Caco-2 (cell line): ENCODE measurements at regions not wholly inside any gene's neighbourhood (a gene's known extent, or its start where the extent isn't known, plus 50 kb on each side); places are given as distances from the start of the nearest gene placed in this dataset.

Experiments used
- BruUV-seq: library from RNA; stranded (reverse); fragments of 400-500 nt; replicated peaks from 2 replicates; lab custom pipeline; 2021; lab: Mats Ljungman, UMichigan
- CTCF ChIA-PET: fragments of 300-600 bp; sonication (Branson Sonifier 250); formaldehyde crosslinking; loops from one replicate; lab custom pipeline; 2022; ENCODE audit warnings: antibody characterized with exemption; lab: Charles Lee
- POLR2A ChIA-PET: fragments of 300-600 bp; sonication (Branson Sonifier 250); formaldehyde crosslinking; loops from one replicate; lab custom pipeline; 2022; ENCODE audit warnings: antibody characterized with exemption; lab: Charles Lee
- DNase-seq, 2 experiments: peaks; one replicate each; pipeline versions ENCODE4 v3.0.0 to v3.0.0-alpha.2; 2020 to 2022
- H3K27me3 ChIP-seq: replicated peaks from 2 replicates; pipeline ENCODE4 v1.6.0; 2011; ENCODE audit warnings: low read length; ENCODE audit not compliant: control insufficient read depth, insufficient read depth
- H3K36me3 ChIP-seq: 2 replicates; pipeline ENCODE4 v1.5.1; 2011; ENCODE audit warnings: low read length; ENCODE audit not compliant: control insufficient read depth, insufficient read depth
- H3K4me1 ChIP-seq: fragments of 250-450 bp; sonication (Bioruptor Pico); 2 replicates; pipeline ENCODE4 v1.5.1; 2020; ENCODE audit warnings: mild to moderate bottlenecking
- H3K4me3 ChIP-seq: 2 replicates; pipeline ENCODE4 v1.5.1; 2011; ENCODE audit warnings: low read depth, mild to moderate bottlenecking, control low read depth, low read length
- H3K9me3 ChIP-seq: fragments of 250-450 bp; sonication (Bioruptor Pico); 2 replicates; pipeline ENCODE4 v1.5.1; 2020; ENCODE audit warnings: mild to moderate bottlenecking, moderate library complexity
- H3K27ac Mint-ChIP-seq: one replicate; pipeline ENCODE4 v1.8.0; 2022; ENCODE audit warnings: mixed read lengths; ENCODE audit not compliant: unreplicated experiment
- H3K27me3 Mint-ChIP-seq: one replicate; pipeline ENCODE4 v1.8.0; 2022; ENCODE audit warnings: mixed read lengths; ENCODE audit not compliant: insufficient read depth, unreplicated experiment
- H3K36me3 Mint-ChIP-seq: one replicate; pipeline ENCODE4 v1.8.0; 2022; ENCODE audit warnings: mild to moderate bottlenecking, mixed read lengths; ENCODE audit not compliant: insufficient read depth, unreplicated experiment
- H3K4me1 Mint-ChIP-seq: one replicate; pipeline ENCODE4 v1.8.0; 2022; ENCODE audit warnings: low read depth, mixed read lengths; ENCODE audit not compliant: unreplicated experiment
- H3K4me3 Mint-ChIP-seq: one replicate; pipeline ENCODE4 v1.8.0; 2022; ENCODE audit warnings: mild to moderate bottlenecking, moderate library complexity, mixed read lengths; ENCODE audit not compliant: unreplicated experiment
- H3K9me3 Mint-ChIP-seq: one replicate; pipeline ENCODE4 v1.8.0; 2022; ENCODE audit warnings: mixed read lengths; ENCODE audit not compliant: unreplicated experiment
- intact Hi-C: fragments of 100-400 bp; cut with micrococcal nuclease; formaldehyde crosslinking; loops from one replicate; pipeline ENCODE4 v1.10.0; 2022; ENCODE audit not compliant: unreplicated experiment
- TF ChIP-seq, protein P1 (sequence below), 2 experiments: fragments of 200-600 bp in 1 of 2; IDR thresholded peaks; 1 replicate in 1 of 2; 2 replicates in 1 of 2; pipeline versions ENCODE4 v1.5.1 to v1.8.0; 2011 to 2022; ENCODE audit warnings: antibody characterized with exemption in 1 of 2, control low read depth in 1 of 2, inconsistent platforms in 1 of 2, low read depth in 1 of 2, low read length in 1 of 2, mild to moderate bottlenecking in 1 of 2, moderate library complexity in 1 of 2; ENCODE audit not compliant: insufficient read depth in 1 of 2, severe bottlenecking in 1 of 2, unreplicated experiment in 1 of 2

DNA sequence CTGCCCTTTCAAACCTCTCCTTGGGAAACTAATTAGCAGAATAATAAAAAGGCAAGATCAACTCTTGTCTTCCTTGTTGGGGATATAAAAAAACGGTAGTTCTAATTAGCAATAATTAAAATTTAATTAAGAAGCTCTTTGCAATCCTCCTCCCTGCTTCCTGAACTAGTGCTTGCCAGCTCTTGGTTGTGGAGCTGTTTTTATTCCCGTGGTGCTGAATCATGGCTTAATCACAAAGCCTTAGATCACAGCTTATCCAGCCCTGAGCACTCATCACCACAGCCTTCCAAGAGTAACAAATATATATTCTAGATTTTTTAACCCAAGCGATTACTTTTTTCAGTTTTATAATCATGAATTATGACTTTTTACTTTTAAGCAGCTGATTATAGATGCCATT, 63.2 kb upstream of the INSM2 start:
- POLR2A ChIA-PET = no interaction called here
- H3K4me1 Mint-ChIP-seq = no peaks in the 10 kb centered on the region
- TF ChIP-seq, protein P1, sequence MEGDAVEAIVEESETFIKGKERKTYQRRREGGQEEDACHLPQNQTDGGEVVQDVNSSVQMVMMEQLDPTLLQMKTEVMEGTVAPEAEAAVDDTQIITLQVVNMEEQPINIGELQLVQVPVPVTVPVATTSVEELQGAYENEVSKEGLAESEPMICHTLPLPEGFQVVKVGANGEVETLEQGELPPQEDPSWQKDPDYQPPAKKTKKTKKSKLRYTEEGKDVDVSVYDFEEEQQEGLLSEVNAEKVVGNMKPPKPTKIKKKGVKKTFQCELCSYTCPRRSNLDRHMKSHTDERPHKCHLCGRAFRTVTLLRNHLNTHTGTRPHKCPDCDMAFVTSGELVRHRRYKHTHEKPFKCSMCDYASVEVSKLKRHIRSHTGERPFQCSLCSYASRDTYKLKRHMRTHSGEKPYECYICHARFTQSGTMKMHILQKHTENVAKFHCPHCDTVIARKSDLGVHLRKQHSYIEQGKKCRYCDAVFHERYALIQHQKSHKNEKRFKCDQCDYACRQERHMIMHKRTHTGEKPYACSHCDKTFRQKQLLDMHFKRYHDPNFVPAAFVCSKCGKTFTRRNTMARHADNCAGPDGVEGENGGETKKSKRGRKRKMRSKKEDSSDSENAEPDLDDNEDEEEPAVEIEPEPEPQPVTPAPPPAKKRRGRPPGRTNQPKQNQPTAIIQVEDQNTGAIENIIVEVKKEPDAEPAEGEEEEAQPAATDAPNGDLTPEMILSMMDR (IDR thresholded peaks at IDR 0.05; ENCODE audit: insufficient read depth in 1 of 2, low read depth in 1 of 2, low read length in 1 of 2, severe bottlenecking in 1 of 2, unreplicated experiment in 1 of 2) = no peak
- Histone ChIP-seq H3K4me1 (no peaks in the 10 kb centered on the region), H3K27me3 (no peaks in the 10 kb centered on the region), H3K4me3 (no peak overlapping the region), H3K9me3 (no peaks in the 10 kb centered on the region; the same call in 1 of the 2 replicates), H3K36me3 (no peaks in the 10 kb centered on the region)
- H3K36me3 Mint-ChIP-seq = no peaks in the 10 kb centered on the region
- H3K27me3 Mint-ChIP-seq = peaks cover 11% of the 10 kb centered on the region
- intact Hi-C loops = no loop called here
- H3K27ac Mint-ChIP-seq = no peak overlapping the region
- H3K9me3 Mint-ChIP-seq = no peaks in the 10 kb centered on the region
- BruUV-seq = no TSS peak
- no peak overlapping the region for H3K4me3 Mint-ChIP-seq
- DNase-seq = peak in 1 of 2 experiments; percentile 13
- CTCF ChIA-PET = no interaction called here

DNA sequence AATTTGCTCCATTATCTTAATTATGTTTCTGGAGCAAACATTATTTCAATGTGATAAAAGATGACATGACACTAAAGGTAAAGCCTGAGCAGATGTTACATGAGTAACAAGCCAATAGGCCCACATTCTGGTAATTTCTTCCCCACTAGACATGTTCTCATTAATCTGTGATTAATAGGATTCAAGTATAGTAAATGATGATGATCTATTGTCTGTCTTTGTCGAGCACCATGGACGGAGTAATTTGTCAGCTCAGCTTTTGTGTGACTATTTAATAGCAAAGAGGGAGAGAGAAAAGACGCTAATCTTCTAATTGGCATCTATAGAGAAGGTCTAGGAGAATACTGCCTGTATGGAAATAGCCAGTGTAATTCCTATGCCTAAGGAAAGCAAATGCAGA, 62.2 kb upstream of the INSM2 start:
- Mint-ChIP-seq H3K27me3 (peaks cover 11% of the 10 kb centered on the region), H3K36me3 (no peaks in the 10 kb centered on the region), H3K4me1 (no peaks in the 10 kb centered on the region), H3K4me3 (no peak overlapping the region), H3K9me3 (no peaks in the 10 kb centered on the region), H3K27ac (no peak overlapping the region)
- CTCF ChIA-PET = no interaction called here
- H3K36me3 ChIP-seq = no peaks in the 10 kb centered on the region
- TF ChIP-seq, protein P1 (IDR thresholded peaks at IDR 0.05; ENCODE audit: insufficient read depth in 1 of 2, low read depth in 1 of 2, low read length in 1 of 2, severe bottlenecking in 1 of 2, unreplicated experiment in 1 of 2) = no peak
- no peaks in the 10 kb centered on the region for H3K27me3 ChIP-seq
- H3K4me1 ChIP-seq = no peaks in the 10 kb centered on the region
- intact Hi-C loops = no loop called here
- POLR2A ChIA-PET = no interaction called here
- H3K4me3 ChIP-seq = no peak overlapping the region
- no TSS peak for BruUV-seq
- DNase-seq = no peak
- no peaks in the 10 kb centered on the region; the same call in 1 of the 2 replicates for H3K9me3 ChIP-seq

DNA sequence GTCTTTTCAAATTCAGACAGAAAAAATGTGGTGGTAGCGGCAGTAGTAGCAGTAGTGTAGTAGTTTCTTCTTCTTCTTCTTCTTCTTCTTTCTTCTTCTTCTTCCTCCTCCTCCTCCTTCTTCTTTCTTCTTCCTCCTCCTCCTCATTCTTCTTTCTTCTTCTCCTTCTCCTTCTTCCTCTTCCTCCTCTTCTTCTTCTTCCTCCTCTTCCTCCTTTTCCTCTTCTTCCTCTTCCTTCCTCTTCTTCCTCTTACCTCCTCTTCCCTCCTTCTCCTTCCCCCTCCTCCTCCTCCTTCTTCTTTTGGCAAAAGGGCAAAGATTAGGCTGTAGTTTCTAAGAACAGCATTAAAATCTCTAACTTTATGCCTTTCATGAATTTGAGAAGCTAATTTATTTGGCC, 59.6 kb upstream of the INSM2 start:
- Mint-ChIP-seq H3K9me3 (no peaks in the 10 kb centered on the region), H3K4me1 (no peaks in the 10 kb centered on the region), H3K36me3 (no peaks in the 10 kb centered on the region), H3K4me3 (no peak overlapping the region), H3K27ac (no peak overlapping the region), H3K27me3 (peaks cover 11% of the 10 kb centered on the region)
- Histone ChIP-seq H3K9me3 (no peaks in the 10 kb centered on the region; the same call in 1 of the 2 replicates), H3K27me3 (no peaks in the 10 kb centered on the region), H3K36me3 (no peaks in the 10 kb centered on the region), H3K4me1 (no peaks in the 10 kb centered on the region), H3K4me3 (no peak overlapping the region)
- DNase-seq = no peak
- TF ChIP-seq, protein P1 (IDR thresholded peaks at IDR 0.05; ENCODE audit: insufficient read depth in 1 of 2, low read depth in 1 of 2, low read length in 1 of 2, severe bottlenecking in 1 of 2, unreplicated experiment in 1 of 2) = no peak
- intact Hi-C loops = no loop called here
- POLR2A ChIA-PET = interaction anchor here (0.6 kb wide), 1 partner anchor 634 kb away, joined by 6 read pairs; no protein-coding TSS in a partner anchor
- BruUV-seq = no TSS peak
- CTCF ChIA-PET = no interaction called here
